HG03025 (cell line): ENCODE measurements at regions not wholly inside any gene's neighbourhood (a gene's known extent, or its start where the extent isn't known, plus 50 kb on each side); places are given as distances from the start of the nearest gene placed in this dataset.
"Not testable (repeated sequence)": the region's sequence is repeated elsewhere in the genome, so short reads cannot be mapped to it uniquely, and the experiment has no call there.

Source experiments
- ATAC-seq: cut with Tn5 transposase; IDR thresholded peaks from one replicate; pipeline ENCODE4 v1.9.1; 2021; ENCODE audit warnings: mild to moderate bottlenecking, moderate library complexity; ENCODE audit not compliant: unreplicated experiment, low FRiP score

DNA sequence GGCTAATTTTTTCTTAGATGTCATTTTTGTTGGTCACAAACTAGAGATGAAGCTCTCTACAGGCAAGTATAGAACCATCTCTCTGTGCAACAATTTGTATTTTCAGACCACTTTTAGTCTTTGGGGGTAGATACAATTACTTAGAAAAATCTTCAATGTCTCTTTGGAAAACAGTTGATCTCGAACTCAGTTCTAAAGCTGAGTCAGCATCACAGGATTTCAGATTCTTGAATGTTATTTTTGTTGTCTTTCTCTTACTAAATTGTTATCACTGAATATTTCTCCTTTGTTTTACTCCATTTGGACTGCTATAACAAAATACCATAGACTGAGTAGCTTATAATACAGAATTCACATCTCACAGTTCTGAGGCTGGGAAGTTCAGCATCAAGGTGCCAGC, 1557.0 kb downstream of the SI start:
- ATAC-seq = no peak

- ATAC-seq = no peak
Observed at GRCh38 chr3:163518065-163518464, 1560.2 kb downstream of the SI start.

DNA sequence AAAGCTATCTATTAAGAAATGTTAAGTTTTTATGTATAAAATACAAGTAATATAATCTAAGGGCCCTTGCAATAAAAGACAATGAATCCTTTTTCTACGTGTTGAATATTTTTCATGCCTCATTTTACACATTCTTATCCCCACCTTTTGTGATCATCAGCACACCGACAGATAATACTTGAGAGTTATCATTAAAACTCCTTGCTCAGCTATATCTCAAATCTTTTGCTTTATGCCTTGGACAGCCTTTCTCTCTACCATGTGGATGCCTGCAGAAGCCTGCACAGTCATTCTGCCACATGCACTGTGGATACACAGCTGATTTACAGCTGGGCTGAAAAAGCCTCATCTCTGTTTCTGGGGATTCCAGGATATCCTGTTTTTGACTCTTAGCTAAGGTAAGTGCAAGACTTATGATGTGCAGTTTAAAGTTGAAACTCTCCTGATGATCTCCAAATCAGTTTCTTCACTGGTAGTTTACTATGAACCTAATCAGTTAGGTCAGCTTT, 1565.1 kb downstream of the SI start:
- no peak for ATAC-seq

- ATAC-seq = no peak
Observed at GRCh38 chr3:163508206-163508605, 1570.1 kb downstream of the SI start.

- no peak for ATAC-seq
Observed at GRCh38 chr3:163504974-163505373, 1573.3 kb downstream of the SI start.

- not testable (repeated sequence) for ATAC-seq
Observed at GRCh38 chr3:163499736-163500219, 1578.5 kb downstream of the SI start.

DNA sequence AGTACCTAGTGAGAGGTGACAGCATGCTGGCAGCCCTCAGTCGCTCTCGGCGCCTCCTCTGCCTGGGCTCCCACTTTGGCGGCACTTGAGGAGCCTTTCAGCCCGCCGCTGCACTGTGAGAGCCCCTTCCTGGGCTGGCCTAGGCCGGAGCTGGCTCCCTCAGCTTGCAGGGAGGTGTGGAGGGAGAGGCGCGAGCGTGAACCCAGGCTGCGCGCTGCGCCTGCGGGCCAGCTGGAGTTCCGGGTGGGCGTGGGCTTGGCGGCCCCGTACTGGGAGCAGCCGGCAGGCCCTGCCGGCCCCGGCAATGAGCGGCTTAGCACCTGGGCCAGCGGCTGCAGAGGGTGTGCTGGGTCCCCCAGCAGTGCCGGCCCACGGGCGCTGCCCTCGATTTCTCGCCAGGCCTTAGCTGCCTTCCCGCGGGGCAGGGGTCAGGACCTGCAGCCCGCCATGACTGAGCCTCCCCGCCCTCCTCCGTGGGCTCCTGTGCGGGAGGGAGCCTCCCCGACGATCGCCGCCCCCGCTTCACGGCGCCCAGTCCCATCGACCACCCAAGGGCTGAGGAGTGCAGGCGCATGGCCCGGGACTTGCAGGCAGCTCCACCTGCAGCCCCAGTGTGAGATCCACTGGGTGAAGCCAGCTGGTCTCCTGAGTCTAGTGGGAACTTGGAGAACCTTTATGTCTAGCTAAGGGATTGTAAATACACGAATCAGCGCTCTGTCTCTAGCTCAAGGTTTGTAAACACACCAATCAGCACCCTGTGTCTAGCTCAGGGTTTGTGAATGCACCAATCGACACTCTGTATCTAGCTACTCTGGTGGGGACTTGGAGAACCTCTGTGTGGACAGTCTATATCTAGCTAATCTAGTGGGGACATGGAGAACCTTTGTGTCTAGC, 1579.2 kb downstream of the SI start:
- not testable (repeated sequence) for ATAC-seq

DNA sequence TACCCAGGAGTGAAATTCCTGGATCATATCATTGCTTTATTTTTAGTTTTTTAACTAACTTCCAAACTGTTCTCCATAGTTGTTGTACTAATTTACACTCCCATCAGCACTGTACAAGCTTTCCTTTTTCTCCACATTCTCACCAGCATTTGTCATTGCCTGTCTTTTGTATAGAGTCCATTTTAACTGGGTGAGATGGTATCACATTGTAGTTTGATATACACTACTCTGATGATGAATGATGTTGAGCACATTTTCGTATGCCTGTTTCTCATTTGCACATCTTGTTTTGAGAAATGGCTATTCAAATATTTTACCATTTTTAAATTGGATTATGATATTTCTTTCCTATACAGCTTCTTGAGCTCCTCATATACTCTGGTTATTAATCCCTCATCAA, 1586.6 kb downstream of the SI start:
- no peak for ATAC-seq

GRCh38 chr3:163490119-163490518, 1588.2 kb downstream of the SI start:
- peak; percentile 86 for ATAC-seq

DNA sequence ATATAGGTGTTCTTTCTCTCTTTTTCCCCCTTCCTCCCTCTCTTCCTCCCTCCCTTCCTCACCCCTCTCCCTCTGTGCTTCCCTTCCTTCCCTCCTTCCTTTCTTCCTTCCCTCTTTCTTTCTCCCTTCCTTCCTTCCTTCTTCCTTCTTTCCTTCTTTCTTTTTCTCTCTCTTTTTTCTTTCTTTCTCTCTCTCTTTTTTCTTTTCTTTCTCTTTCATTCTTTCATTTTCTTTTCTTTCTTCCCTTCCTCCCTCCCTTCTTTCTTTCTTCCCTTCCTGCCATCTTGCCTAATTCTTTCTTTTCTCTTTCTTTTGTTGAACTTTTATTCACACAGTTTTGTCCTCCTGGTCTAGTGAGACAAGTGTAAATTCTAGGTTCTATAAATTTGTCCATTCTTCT, 1595.6 kb downstream of the SI start:
- ATAC-seq = no peak

DNA sequence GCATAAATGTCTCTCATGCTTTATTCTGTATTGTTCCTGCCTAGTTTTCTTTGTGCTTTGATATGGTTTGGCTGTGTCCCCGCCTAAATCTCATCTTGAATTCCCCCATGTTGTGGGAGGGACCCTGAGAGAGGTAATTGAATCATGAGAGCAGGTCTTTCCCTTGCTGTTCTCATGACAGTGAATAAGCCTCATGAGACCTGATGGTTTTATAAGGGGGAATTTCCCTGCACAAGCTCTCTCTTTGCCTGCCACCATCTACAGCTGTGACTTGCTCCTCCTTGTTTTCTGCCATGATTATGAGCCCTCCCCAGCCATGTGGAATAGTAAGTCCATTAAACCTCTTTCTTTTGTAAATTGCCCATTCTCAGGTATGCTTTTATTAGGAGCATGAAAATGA, 1596.6 kb downstream of the SI start:
- no peak for ATAC-seq

DNA sequence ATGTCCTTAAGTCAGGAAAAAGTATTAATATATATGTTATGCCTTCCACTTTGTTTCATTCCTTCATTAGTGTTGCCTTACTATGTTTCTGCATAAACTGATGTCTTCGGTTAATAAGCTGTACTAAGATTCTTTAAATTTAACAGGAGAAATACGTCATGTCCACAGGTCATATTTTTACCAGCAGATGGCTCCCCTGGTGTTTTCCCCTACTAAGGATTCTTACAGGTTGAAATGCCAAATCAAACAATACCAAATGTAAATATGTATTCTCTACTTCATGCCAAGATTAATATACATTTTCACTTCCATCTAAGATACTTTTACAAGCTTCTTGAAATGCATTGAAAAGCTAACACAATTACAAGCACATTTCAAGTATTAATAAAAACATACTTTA, 1602.1 kb downstream of the SI start:
- ATAC-seq = no peak

- ATAC-seq = no peak
Observed at GRCh38 chr3:163474766-163475165, 1603.5 kb downstream of the SI start.

DNA sequence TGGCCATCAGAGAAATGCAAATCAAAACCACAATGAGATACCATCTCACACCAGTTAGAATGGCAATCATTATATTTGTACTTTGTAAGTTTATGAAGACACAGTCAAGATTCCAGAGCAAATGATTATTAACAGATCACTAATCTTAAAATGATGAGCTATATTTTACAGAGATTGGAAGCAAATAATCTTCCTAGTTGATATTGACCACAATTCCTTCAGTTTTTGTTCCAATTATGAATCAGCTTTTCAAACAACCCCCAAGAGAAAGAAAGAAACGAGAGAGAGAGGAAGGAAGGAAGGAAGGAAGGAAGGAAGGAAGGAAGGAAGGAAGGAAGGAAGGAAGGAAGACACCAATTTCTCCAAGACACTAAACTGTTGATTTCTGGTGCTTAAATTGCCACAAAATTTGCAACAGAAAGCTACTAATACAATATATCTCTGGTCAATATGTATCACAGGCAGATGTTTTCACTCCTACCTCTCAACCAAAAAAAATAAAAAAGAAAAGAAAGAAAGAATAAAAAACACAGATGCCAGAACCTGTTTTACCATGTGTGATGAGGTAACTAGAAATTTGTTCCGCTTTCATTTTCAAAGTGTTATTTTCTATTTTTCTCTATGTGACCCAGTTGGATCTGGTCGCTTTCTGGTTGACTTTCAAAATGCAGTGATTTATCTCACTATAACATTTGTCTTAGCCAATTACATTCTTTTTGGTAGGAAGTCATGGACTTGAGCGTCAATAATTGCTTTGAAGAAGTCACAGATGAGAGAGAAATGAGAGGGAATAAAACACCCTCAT, 1609.6 kb downstream of the SI start:
- no peak for ATAC-seq

DNA sequence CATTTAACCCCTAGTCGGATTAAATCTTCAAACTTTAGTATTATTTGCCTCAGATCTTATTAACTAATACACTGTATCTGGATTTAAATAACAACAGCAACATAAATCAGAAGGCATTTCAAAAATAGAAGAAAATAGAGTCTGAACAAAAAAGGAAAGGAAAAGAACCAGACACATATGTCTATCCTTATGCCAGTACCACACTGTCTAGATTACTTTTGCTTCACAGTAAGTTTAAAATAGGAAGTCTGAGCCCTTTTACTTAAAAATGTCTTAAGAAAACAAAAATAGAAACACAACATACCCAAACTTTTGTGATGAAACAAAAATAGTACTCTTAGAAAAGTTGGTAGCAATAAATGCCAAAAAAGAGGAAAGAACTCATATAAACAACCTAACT, 1615.8 kb downstream of the SI start:
- no peak for ATAC-seq

- no peak for ATAC-seq
Observed at GRCh38 chr3:163450698-163451097, 1627.6 kb downstream of the SI start.

GRCh38 chr3:163438760-163439159, 1639.5 kb downstream of the SI start:
- no peak for ATAC-seq

- ATAC-seq = no peak
Observed at GRCh38 chr3:163422671-163423070, 1655.6 kb downstream of the SI start.

DNA sequence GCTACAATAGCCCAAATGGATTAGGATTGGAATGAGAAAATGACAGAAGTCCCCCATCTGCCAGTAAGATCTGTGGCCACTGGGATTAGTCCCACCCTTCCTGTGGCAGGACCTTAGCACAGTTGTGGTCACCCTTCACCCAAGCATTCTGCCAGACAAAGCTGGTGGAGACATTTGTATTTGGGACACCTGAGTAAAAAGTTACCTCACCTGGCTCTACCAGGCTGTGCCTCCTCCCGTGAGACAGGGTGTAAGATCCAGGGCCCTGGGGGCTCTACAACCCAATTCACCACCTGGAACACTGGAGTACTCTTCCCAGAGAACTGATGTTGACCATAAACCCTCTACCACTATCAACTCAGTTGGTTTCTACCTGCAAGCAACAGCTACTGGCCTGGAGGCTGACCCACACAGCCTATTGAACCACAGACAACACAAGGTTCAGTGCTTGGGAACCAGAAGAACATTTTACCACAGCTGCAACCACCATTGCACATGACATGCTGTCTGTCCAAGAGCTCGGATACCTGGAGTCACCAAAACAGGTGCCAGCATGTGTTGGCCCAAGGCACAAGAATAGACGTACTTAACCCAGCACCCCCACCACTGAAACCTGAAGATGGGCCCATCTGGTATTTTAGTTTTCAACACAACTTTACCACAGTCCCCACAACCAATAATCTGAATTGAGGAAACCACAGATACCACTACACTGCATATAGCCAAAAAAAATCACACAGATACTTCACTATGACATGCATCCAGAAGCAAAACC, 1686.7 kb downstream of the SI start:
- no peak for ATAC-seq

DNA sequence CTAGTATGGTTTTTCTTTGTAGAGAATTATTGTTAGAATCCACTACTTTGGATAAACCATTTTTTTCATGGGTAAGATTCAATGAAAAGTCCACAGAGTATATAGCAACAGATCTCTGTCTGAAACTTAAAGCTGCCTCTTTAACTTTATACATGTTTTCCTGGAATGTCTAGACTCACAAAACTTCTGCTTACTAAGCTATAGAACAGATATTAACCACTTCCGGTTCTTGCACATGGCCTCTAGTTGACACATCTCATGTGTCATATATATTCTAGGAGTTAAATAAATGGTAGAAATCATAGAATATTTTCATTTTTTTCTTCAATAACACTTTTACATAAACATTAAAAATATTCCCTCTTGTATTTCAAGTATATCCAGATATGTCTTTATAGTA, 1693.9 kb downstream of the SI start:
- ATAC-seq = no peak

DNA sequence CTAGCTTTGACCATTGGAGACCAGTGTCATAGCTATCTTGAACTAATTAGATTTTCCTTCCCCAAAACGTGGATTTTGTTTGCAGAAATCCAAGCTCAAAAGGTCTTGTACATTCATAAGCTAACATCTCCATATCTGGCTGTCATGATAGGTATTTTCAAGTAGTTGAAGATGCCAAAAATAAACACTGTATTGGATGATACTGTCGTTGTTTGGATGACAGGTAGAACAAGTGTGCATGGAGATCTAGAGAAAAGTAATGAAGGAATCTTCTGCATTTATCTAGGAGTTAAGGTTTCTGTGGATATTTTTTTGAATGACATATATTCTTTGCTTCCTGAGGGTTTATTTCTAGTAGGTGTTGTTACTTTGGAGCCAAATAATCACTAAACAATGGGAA, 1696.1 kb downstream of the SI start:
- ATAC-seq = no peak
